ENCODE measurements at regions not wholly inside any gene's neighbourhood (a gene's known extent, or its start where the extent isn't known, plus 50 kb on each side); places are given as distances from the start of the nearest gene placed in this dataset.

- no peak for DNase-seq (ENCODE audit: low read depth in 2 of 2)
Observed at GRCh38 chr22:34150023-34150422, 229.7 kb upstream of the LARGE1 start.

GRCh38 chr22:34159491-34159890 is 239.2 kb upstream of the LARGE1 start:
- DNase-seq (ENCODE audit: low read depth in 2 of 2), result no peak

GRCh38 chr22:34160141-34160783 is 240.0 kb upstream of the LARGE1 start:
- DNase-seq (ENCODE audit: low read depth in 2 of 2), result no peak

GRCh38 chr22:34161431-34162123 is 241.3 kb upstream of the LARGE1 start:
- no peak for DNase-seq (ENCODE audit: low read depth in 2 of 2)

- no peak for DNase-seq (ENCODE audit: low read depth in 2 of 2)
Observed at GRCh38 chr22:34198976-34199375, 278.7 kb upstream of the LARGE1 start.

- no peak for DNase-seq (ENCODE audit: low read depth in 2 of 2)
Observed at GRCh38 chr22:34210301-34210700, 290.0 kb upstream of the LARGE1 start.

- no peak for DNase-seq (ENCODE audit: low read depth in 2 of 2)
Observed at GRCh38 chr22:34214372-34214771, 294.1 kb upstream of the LARGE1 start.

- no peak for DNase-seq (ENCODE audit: low read depth in 2 of 2)
Observed at GRCh38 chr22:34225278-34225677, 305.0 kb upstream of the LARGE1 start.

- no peak for DNase-seq (ENCODE audit: low read depth in 2 of 2)
Observed at GRCh38 chr22:34236527-34236926, 316.3 kb upstream of the LARGE1 start.

- DNase-seq (ENCODE audit: low read depth in 2 of 2), result no peak
Observed at GRCh38 chr22:34239421-34239820, 319.1 kb upstream of the LARGE1 start.

- no peak for DNase-seq (ENCODE audit: low read depth in 2 of 2)
Observed at GRCh38 chr22:34243023-34243422, 322.7 kb upstream of the LARGE1 start.

- DNase-seq (ENCODE audit: low read depth in 2 of 2), result no peak
Observed at GRCh38 chr22:34255042-34255441, 334.8 kb upstream of the LARGE1 start.

GRCh38 chr22:34278121-34278520 is 357.8 kb upstream of the LARGE1 start:
- no peak for DNase-seq (ENCODE audit: low read depth in 2 of 2)

- DNase-seq (ENCODE audit: low read depth in 2 of 2), result no peak
Observed at GRCh38 chr22:34281738-34282137, 361.5 kb upstream of the LARGE1 start.

GRCh38 chr22:34283844-34284243 is 363.6 kb upstream of the LARGE1 start:
- DNase-seq (ENCODE audit: low read depth in 2 of 2), result no peak

- DNase-seq (ENCODE audit: low read depth in 2 of 2), result no peak
Observed at GRCh38 chr22:34293324-34293723, 373.0 kb upstream of the LARGE1 start.

- no peak for DNase-seq (ENCODE audit: low read depth in 2 of 2)
Observed at GRCh38 chr22:34294476-34294875, 374.2 kb upstream of the LARGE1 start.

- no peak for DNase-seq (ENCODE audit: low read depth in 2 of 2)
Observed at GRCh38 chr22:34294986-34295385, 374.7 kb upstream of the LARGE1 start.

- DNase-seq (ENCODE audit: low read depth in 2 of 2), result no peak
Observed at GRCh38 chr22:34296461-34296860, 376.2 kb upstream of the LARGE1 start.

- DNase-seq (ENCODE audit: low read depth in 2 of 2), result no peak
Observed at GRCh38 chr22:34297536-34298120, 377.4 kb upstream of the LARGE1 start.

GRCh38 chr22:34299496-34299895 is 379.2 kb upstream of the LARGE1 start:
- no peak for DNase-seq (ENCODE audit: low read depth in 2 of 2)

GRCh38 chr22:34301569-34301968 is 381.3 kb upstream of the LARGE1 start:
- DNase-seq (ENCODE audit: low read depth in 2 of 2), result no peak

GRCh38 chr22:34303656-34304055 is 383.4 kb upstream of the LARGE1 start:
- DNase-seq (ENCODE audit: low read depth in 2 of 2), result no peak

Measured in stimulated activated CD8-positive, alpha-beta memory T cell treated with anti-CD3 and anti-CD28 coated beads, Interleukin-2, amount 100 ng/mL, for 48 hours (primary cell).